ENCODE measurements at regions not wholly inside any gene's neighbourhood (a gene's known extent, or its start where the extent isn't known, plus 50 kb on each side); places are given as distances from the start of the nearest gene placed in this dataset.

GRCh38 chr1:232893481-232894313 lies 56.7 kb upstream of the NTPCR start:
- DNase-seq = no peak

- DNase-seq = no peak
Observed at GRCh38 chr1:232894436-232894835, 56.0 kb upstream of the NTPCR start.

- no peak for DNase-seq
Observed at GRCh38 chr1:232897949-232898465, 52.4 kb upstream of the NTPCR start.

- DNase-seq = no peak
Observed at GRCh38 chr1:232899268-232899667, 51.1 kb upstream of the NTPCR start.

GRCh38 chr1:232899839-232900238 lies 50.6 kb upstream of the NTPCR start:
- DNase-seq = no peak

All from NCI-H524 (cell line).